Endothelial cell of hepatic sinusoid (primary cell): ENCODE measurements at regions not wholly inside any gene's neighbourhood (a gene's known extent, or its start where the extent isn't known, plus 50 kb on each side); places are given as distances from the start of the nearest gene placed in this dataset.

Source experiments
- in situ Hi-C: cut with HindIII; loops from 2 replicates; pipeline ENCODE4 v1.10.0; 2017; ENCODE audit warnings: low sequenced_read_pairs

DNA sequence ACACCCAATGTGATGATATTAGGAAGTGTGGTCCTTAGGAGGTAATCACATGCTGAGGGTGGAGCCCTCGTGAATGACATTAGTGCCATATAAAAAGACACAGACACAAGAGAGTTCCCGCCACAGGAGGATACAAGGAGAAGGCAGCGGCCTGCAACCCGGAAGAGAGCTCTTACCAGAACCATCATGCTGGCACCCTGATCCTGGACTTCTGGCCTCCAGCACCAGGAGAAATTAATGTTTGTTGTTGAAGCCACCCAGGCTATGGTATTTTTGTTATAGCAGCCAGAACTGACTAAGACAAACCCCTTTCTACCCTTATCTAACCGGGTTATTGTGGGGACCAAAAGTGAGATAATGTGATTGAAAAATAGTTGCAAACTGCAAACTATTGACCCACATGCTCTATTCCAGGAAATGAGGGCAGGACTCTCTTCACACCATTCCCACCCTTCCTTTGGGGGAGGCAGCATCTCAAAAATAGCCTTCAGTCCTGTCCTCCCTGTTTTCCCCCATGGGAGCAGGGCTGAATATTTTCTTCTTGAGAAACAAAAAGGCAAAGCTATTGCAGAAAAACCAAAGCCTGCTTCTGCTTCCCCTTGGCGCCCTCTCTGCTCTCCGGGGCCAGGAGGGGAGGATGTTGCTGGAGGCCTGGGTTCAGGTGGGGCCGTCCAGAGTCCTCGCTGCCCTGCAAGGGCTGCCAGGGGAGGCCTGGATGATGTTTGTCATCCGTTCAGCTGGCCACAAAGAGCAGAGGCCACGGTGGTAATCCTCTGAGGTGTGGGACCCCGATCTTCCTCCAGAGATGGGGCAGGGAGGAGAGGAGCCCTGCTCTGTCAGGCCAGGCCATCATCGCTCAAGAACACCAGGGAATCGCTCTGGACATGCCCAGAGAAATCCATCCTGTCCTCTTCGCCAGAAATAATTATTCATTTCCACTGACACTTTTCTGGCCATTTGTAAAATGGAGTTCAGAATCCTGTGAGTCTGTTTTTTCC, 73.8 kb upstream of the HAAO start:
- in situ Hi-C loops, result no loop called here

DNA sequence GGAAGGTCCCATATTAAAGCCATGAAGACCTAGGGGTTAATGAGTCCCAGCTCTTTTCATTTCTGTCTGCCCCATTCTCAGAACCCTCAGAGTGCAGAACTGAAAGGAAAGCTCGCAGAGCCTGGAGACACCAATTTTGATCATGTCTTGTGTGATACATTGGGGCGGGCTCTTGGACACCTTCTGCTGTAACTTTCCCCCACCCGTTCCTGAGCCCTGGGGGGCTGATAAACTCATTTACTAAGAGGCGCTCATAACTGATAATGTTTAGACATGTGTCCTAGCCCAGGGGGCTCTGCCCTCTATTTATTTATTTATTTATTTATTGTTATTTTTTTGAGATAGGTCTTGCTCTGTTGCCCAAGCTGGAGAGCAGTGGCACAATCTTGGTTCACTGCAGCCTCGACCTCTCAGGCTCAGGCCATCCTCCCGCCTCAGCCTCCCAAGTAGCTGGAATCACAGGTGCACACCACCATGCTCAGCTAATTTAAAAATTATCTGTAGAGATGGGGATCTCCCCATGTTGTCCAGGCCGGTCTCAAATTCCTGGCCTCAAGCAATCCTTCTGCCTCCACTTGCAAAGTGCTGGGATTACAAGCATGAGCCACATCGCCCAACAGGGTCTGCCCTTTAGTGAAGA, 72.4 kb upstream of the HAAO start:
- in situ Hi-C loops, result no loop called here

DNA sequence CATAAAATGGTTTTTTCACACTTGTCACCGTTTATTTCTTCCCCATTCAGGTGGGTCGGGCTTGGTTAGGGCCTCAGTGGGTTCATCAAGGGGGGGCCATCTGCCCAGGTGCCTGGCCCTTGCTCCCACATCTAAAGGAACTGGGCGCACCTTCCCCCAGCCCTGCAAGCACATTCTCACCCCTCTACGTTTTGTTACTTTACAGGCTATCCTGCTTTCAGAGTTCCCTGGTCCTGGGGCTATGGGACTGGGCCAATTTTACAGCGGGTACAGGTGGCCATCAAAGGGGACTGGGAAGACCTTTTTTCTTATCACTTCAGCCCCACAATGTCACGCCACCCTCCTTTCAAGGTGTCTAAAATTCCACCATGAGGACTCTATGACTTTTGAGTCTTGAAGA, 71.8 kb upstream of the HAAO start:
- in situ Hi-C loops, result no loop called here

DNA sequence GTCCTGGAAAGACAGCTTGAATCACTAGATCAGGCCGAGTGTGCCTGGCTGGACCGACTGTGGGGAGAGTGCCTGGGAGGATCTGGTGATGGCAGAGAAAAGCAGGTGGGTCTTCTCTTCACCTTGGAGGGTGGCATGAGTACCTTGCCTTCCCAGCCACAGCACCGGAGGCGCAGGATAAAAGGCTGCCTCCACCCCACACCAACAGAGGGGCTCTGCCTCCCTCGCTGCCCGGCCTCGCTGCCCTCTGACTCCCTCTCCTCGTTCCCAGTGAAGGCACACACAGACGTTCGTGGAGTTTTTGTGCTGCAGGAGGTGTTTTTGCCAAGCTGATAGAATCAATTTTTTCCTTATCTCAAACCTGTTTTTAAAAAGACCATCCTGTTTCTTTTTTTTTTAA, 71.4 kb upstream of the HAAO start:
- in situ Hi-C loops, result no loop called here

DNA sequence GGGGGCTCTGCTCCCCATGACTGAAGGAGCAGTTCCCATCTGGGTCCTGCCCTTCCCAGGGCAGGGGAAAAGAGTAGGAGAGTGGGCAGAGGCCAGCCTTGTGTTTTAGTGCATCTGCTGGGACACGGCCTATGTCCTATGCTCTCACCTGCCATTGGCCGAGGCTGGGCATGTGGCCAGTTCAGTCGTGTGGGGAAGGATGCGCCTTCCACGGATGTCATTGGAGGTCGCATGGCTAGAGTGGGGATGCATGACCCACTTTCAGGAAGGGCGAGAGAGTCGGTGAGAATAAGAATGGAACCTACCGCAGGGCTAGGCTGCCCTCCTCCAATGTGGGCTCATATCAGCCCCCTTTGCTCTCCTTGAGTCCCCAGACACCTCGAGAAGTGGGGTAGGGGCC, 70.9 kb upstream of the HAAO start:
- in situ Hi-C loops, result no loop called here

DNA sequence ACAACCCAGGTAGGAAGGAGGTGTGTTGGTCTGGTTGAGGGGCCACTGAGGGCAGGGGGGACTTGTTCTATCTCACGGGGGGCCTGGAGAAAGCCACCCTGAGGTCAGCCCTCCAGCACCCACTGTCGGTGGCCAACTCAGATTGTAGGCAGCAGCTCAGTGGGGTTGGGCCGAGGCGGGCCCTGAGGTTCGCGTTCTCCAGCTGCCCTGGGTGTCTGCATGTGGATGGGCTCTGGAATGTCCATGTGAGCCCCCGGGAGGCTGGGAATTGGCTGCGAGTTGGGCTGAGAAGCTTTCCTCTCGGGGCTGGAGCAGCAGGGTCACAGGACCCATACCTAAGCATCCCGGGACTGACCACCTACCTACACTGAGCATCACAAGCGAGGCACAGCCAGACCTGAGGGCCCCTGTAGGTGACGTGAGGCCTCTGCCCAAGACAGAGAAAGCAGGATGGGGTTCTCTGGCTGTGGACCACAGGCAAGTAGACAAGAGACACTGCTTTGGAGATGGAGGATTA, 70.3 kb upstream of the HAAO start:
- in situ Hi-C loops, result no loop called here

DNA sequence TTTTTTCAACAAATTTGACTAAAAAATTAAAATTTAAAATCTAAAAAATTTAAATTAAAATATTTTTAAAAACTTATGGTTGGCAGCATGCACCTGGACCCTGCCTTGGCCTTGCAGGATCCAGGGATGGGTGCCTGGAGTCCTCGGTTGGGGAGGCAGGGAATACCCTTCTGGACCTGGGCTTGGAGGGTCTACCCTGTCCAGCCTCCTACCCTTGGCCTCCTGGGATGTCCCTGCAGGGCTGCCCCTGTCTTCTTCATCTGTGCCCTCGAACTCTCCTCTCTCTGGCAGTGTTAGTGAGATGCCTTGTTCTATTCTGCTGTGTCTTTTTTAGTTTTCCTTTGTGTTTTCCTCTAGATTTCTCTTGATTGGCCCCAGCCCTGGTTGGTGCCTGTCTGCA, 68.9 kb upstream of the HAAO start:
- in situ Hi-C loops, result no loop called here

DNA sequence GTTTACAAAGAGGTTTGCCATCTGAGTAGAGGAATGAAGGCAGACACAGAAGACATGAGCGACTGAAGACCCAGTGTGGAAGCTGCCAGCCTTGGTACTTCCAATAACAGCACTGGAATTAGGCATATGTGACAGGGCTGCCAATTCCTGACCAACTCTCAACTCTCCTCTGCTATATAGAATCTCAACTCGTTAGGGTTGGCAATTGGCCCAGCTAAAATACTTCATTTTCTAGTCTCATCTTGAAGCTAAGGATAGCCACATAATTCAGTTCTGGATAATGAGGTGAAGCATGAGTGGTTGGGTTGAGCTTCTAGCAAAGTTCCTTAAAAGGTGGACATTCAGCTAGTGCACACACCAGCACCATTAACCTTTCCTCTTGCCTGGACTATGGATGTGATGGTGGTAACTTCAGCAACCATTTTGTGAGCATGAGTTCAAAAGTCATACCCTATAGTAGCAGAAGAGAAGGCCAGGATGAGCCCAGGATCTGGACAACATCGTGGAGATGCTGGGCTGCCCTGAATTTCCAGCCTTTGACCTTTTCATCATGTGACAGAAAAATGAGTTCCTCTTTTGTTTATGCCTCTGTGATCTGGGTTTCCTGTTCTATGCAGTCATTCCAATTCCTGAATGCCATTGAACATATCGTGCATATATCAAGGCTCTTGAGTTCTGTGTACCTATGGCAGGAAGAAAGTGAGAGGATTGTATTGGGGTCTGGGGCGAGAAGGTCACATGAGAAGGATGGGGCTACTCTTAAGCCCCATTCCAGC, 68.1 kb upstream of the HAAO start:
- in situ Hi-C loops, result no loop called here

DNA sequence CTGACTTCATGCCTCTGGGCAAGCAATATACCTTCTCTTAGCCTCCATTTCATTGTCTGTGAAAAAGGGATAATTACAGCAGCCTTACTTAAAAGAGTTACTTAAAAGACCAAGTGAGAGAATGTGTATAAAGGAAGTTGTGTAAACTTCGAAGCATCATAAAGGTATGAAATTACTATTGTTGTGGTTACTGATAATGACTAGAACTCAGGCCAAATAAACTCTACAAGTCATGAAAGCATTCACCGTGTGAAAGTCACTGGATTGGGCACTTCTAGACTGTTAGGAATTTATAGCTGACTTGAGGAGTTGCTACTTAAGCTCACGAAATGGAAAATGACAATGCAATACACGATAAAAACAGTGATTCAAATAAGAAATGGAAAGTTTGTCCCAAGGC, 67.4 kb upstream of the HAAO start:
- in situ Hi-C loops, result no loop called here

DNA sequence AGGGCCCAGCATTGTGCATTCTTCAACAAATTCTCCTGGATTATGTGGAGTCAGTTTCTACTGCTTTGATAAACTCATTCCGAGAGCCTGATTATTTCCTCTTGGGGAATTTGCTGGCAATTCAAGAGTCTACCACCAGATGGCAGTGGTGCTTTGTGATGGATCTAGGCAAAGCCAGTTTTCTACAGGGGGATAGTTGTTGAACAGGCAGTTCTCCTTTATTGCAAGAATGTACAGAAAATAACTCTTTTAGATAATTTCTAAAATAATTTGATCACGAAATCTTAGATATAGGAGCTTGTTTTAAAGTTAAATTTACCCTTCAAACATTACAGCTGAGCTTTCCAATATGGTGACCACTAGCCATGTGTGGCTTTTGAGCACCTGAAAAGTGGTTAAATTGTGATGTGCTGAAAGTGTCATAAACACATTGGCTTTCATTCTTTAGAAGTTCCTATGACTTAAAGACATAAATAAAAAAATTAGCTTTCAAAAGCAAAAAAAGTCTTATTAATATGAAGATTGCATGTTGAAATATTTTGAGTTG, 66.7 kb upstream of the HAAO start:
- in situ Hi-C loops, result no loop called here

DNA sequence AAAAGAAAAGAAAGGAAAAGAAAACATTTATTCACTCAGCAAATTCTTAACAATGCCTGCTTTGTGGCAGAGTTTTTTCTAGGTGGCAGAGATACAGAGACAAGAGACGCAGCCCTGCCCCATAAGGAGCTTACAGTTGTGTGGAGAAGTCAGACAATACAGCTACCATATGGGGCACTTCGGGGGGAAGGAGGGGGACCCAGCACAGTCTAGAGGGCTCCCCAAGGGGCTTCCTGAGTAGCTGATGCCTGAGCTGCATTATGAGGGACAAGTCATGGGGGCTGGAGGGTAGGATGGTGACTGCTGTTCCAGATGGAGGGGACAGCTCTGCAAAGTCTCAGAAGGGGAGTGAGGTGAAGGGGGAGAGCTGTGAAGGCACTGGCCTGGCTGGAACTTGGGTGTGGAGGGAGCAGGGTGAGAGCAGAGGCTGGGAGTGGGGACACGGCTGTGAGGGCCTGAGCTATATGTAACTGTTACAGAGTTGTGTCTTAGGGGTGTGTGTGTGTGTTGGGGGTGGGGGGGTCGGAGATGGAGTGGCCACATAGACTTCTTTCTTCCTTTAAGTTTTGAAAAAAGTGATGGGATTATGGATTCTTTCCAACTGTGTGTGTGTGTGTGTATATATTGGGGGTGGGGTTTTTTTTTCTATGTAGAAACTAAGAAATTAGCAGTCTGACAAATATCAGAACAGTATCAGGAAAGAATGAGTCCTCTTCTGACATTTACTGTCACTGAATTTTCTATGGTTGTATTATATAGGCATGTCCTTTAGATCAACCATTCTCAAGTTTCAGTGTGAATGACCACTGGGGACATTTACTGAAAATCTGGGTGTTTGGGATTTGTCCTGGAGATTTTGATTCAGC, 66.0 kb upstream of the HAAO start:
- in situ Hi-C loops, result no loop called here

DNA sequence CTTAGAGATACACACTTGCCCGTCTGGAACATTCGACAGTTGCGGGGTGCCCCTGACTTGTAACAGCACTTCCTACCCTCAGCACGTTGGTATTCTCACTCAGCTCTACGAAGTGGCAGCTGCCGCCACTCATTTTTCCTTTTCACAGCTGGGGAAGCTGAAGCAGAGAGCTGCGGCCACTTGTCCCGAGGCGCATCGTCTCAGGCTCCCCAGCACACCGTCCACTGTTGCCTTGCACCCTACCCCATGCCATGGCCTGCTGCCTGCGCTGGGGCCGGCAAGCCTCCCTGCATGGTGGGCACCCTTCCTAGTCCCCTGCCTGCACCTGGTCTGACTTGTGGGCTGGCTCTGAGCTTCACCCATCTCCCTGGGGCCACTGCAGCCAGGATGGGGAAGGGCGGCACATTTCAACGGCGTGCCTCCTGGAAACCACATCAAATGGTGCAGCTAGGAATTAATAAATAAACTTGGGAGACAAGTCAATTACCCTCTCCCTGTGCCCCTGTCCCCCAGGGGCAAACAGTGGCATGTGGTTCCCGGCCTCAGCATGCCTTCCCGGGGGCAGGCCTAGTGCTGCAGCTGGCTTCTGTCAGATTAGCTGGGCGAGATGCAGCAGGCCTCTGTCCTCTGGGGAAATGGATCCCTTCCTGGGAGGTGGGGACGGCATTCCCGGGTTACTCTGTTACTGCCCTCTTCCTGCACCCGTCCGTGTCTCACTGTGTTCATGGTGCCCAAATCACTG, 64.7 kb upstream of the HAAO start:
- in situ Hi-C loops, result no loop called here

DNA sequence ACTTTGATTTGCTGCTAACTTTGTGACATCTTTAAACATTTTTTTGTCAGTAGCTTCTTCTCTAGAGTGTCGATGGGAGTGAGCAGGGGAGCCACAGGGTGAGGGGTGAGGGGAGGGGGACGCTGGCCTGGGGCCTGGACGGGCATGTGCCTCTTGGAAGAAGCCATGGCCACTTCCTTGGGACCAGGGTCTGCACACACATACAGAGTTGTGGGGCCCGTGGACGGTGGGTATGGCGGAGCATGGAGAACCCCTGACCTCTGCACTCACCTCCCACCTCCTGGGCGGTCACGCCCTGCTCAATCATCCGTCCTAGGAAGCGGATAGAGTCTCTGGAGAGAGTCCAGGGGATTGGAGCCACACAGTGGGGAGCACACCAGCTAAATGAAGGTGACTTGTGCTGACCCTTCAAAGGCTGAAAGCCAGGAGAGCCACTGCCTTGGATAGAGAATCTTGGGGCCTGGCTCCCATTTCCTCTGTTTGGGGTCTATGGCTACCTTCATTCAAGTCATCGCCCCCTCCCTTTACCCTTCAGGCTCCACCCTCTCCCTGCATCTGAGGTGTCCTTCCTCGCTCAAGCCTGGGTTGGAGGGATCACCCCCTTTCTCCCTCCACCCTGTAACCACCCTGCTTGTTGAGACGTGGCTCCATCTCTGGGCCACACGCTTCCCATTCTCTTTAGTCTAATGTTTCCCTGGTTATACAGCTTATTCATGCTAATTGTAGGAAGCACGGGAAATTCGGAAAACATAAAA, 63.9 kb upstream of the HAAO start:
- in situ Hi-C loops, result no loop called here

DNA sequence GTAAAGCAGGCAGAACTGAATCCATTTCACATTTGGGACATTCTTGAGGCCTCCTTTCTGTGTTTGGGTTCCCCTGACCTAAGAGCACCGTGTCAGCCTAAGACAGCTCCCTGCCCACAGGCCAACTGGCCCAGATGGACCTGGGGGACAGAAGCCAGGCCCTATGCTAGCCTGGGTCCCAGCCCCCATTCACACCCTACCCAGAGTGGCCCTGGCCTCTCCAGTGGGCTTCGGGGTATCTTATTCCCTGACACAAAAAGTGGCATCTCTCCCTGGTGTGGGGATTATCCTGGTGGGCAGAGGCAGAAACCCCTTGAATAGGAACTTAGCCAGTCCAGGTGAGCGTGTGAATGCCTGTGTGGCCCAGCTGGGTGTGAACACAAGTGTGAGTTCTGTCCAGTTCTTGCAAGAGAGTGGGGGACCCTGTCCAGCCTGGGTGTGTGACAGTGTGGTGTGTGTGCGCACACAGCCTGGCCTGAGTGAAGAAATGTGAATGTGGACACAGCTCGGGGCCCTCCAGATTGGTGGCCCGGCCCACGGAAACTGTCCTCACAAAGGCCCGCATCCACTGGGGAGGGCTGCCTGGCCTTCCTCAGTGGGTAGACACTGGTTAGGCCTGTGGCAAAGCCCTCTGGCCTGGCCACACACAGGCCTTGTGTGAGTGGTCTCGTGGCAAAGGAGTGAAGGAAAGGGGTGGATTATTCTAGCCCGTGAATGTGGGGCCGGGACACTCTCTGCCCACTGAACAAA, 63.0 kb upstream of the HAAO start:
- in situ Hi-C loops, result no loop called here

DNA sequence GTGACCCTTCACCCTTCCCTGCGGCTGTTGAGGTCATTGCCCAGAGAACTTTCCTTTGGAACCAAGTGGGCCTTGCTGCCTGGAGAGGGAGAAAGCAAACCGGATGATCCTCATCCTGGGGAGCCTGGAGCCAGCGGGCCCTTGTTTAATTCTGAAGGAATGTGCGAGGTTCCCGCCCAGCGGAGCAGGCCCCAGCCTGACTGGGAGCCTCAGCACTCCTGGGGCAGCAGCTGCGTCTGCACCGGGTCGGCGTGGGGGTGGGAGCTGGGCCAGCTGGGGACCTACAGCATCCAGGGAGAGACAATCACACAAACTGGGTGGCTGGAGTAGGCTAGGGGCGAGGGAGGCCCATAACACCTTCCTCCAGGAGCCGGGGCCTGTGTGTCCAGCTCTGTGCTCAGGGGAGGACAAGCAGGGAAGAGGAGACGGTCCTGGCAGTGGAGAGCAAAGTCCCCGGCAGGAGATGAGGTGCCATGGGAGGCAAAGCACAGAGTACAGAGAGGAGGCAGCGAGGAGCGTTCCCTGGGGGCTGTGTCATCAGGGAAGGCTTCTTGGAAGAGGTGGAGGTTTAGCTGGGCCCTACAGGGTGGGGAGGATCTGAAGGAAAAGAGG, 61.9 kb upstream of the HAAO start:
- in situ Hi-C loops, result no loop called here

DNA sequence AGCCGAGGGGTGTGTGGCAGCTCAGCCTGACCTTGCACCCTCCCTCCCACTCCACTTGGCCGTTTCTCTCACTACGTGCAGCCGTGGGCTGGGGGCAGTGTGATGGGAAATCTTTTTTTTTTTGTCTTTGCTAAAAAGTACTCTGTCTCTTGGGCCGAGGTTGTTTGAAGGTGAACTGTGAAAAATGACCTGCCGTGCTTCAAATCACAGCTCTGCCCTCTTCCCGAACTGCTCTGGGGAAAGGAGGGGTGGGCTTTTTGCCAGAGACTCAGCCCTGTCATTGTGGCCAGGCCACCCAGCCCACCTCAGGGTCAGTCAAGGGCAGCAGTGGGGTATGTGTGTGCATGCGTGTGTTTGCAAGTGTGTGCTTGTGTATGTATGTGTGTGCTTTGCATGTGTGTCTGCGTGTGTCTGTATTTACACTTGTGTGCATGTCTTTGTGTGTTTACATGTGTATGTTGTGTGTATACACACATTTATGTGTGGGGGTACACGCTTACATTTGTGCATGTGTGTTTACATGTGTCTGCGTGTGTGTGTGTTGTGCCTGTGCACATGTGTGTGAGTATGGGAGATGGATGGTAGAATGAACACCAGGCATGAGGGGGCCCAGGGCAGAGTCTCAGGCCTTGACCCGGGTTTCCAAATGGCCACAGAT, 61.3 kb upstream of the HAAO start:
- in situ Hi-C loops, result no loop called here

DNA sequence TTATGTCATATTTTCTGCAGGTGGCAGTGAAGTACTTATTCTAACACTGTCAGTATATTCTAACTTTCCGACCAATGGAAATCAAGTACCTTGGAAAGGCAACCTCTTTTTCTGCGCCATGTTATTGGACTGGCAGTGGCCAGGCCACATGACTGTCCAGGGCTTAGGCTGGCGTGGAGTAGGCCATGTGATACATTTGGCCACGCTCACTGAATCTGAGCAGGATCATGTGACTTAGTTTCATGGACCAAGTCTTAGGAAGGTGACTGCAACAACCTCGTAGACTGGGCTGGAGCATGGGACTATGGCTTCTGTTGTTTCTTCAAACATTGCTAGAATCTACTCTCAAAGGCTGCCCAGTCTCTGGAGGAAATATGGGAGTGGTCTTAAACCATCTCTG, 60.4 kb upstream of the HAAO start:
- in situ Hi-C loops, result no loop called here
